ENCODE measurements at regions not wholly inside any gene's neighbourhood (a gene's known extent, or its start where the extent isn't known, plus 50 kb on each side); places are given as distances from the start of the nearest gene placed in this dataset.

DNA sequence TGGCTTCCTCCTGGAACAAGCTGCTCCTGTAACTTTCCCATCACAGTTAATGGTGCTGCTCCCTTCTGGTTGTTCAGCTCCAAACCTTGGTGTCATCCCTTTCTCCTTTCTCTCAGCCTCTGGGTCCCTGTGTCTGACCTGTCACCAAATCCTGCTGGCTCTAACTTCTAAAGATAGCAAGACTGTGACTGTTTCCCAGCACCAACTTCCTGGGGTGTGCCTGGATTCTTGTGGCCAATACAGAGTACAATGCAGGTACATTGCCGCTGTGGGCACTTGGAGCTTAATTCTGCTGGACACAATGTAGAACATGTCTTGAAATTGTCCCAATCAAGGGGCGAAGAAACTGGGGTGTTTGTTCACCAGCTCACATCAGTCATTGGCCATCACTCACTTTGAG lies 156.7 kb upstream of the CSF3R start:
- DNase-seq = no peak

DNA sequence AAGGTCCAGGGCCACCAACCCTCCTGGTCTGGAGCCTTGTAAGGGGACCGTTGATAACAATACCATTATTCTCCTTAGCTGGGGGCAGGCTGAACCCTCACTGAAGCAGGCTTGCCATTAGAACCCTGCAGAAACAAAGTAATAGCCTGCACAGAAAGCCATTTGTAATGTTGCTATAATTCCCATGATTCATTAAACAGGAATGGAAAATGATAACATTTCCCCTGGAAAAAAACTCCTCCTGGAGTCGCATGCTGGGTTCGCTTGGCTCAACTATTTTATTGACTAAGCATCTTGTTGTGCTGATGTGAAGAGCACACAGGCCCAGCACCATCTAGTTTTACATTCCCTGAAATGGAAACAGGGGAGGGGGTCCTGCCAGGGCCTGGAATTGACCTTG lies 155.6 kb upstream of the CSF3R start:
- no peak for DNase-seq

DNA sequence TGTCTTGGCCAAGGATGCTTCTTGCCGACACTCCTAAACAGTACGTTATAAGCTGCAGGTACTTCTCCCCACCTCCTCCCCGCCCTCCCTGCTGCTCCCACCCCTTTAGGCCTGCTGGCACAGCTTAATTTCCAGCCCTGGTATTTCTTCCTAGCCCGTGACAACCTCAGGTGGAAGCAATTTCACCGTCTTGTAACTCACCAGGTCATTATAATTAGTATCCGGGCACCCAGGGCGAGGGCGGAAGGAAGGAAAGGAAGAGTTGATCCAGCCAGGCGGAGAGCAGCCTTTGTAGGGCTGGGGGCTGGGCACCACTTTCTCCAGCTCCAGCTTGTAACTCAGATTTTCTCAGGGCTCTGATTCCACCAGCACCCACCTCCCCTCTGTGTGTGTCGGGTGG lies 153.5 kb upstream of the CSF3R start:
- DNase-seq = no peak

DNA sequence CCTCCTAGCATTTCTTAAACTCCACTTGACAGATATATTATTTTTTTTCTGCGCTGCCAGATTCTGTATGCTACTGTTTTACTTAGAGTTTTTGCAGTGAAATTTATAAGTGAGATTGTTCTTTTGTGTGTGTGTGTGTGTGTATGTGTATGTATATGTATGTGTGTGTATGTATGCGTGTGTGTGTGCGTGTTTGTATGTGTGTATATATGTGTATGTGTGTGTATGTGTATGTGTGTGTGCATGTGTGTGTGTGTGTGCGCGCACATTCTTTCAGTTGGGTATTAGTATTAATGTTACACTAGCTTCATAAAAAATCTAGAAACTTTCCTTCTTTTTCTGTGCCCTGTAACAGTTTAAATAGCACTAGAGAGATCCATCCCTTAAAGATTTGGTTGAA lies 152.6 kb upstream of the CSF3R start:
- DNase-seq = no peak

DNA sequence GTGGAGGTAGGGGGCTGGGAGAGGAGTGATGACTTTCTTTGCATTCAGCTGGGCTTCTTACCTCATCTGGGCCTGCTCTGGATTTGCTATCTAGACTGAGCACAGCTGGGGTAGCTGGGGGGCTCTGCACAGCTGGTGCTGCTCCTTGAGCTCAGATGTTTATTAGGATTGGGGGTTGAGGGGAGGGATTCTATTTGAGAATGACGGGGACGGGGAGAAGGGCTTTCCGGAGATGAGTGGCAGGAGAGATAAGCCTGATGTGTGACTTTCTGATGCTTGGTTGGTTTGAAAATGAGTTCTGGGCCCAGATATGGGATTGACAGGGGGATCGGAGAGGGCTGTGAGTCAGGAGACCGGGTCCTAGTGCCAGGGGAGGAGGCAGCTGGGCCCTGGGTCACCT lies 146.1 kb upstream of the CSF3R start:
- DNase-seq = no peak

DNA sequence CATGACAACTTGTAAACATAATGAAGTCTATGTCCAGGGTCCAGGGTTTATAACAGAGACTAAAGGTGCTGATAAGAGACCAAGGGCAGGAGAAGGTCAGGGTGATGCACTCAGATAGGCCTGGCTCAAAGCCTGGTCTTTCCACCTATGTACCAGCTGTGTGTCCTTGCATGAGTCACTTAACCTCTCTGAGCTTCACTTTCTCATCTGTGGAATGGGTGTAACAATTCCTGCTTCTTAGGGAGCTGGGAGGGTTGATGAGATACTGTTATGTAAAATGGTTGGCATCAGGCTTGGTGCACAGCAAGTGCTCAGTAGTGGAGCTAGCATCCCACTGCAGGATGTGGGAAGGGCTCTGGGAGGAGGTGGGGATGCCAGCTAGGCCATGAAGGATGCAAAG lies 143.7 kb upstream of the CSF3R start:
- no peak for DNase-seq

DNA sequence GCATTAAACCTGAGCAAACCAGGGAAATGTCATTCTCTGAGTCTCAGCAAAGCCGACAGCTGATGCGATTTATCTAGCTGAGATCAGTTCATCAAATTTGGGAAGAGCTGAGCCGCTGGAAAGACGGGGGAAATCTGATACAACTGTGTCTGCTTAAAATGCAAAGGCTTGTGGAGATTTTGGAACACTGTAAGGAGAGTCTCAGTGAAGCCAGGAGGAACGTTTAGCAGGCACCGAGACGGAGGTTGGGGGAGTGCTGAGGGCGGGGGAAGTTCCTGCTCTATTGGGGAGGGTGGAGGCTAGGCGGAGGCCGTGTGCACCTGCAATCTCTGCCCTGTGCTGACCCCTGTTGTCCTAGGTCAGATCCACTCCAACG lies 143.2 kb upstream of the CSF3R start:
- DNase-seq = no peak

DNA sequence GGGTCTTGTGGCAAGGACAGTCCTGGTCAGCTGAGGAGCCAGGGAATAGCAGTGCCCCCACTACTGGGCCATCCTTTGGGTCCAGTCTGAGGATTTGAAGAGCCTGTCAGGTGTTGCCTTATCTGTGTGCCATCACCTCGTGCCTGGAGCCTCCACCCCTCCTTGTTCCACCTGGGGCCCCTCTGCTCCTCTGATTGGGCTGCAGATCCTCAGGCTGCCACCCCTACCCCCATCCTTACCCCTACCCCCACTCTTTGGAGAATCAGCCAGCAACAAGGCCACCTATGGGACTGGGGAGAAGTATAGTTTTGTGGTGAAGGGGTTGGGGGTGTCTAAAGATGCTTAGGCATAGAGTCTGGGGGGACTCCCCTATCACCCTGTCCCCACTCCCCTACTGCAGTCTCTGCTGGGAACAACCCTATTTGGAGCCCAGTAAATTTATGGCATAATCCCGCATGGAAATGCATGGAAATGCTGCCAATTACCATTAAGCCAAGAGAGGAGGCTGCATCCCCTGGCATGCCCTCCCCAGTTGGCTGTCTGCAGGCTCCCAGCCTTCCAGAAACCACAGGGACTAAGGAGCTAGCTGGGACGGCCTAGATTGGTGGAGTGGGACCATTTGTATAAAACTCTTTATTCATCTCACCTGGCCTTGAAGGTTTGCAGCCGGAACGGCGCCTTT lies 142.7 kb upstream of the CSF3R start:
- no peak for DNase-seq

DNA sequence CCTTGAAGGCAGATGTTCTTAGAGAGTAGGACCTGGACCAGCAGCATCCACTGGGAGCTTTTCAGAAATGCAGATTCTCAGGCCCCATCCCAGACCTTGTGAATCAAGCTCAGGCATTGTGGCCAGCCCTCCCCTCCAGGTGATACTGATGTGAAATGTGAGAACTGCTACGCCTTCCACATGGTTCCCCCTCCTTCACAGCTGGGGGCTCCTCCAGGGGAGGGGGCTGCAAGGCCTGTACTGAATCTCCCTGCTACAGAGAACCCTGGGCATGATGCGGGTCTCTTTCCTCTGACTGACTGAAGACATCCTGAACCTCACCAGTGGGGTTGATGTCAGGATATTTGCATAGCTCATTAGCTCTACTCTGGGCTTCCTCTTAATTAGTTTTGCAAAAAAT lies 141.8 kb upstream of the CSF3R start:
- no peak for DNase-seq

DNA sequence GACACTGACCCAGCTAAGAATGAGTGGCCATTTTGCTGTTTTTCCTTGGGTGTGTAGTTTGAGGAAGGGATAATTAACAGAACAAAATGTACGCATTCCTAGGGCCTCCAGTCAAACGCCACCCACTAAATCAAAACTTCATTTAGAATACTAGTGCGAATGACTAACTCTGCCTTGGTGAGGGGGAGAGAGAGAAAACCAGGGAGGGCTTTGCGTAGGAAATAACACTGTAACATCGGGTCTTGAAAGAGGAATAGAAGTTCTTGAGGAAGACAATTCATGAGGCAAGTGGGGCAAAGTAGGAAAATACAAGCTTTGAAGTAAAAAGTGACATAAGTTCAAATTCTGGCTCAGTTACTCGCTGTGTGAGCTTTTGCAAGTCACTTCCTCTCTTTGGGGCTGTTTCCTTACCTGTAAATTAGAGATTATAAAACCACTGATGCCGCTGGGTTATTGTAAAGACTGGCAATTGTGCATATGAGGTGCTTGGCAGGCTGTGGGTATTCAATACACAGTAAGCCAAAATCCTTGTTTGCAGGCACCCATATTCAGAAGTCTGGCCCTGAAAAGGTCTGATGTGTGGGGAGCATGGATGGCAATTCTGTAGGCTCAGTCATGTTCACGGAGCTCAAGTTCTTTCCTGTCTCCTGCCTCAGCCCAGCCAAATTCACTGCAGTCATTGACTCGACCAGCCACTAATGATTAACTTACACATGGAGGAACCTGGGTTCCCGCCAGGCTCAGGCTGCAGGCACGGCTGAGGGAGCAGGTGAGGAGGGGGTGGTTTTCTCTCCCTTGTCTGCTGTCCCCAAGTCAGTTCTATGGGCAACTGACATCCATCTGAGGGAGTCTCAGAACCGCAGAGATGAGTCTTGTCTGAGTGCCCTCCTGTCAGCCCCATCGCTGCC lies 140.3 kb upstream of the CSF3R start:
- DNase-seq = no peak

DNA sequence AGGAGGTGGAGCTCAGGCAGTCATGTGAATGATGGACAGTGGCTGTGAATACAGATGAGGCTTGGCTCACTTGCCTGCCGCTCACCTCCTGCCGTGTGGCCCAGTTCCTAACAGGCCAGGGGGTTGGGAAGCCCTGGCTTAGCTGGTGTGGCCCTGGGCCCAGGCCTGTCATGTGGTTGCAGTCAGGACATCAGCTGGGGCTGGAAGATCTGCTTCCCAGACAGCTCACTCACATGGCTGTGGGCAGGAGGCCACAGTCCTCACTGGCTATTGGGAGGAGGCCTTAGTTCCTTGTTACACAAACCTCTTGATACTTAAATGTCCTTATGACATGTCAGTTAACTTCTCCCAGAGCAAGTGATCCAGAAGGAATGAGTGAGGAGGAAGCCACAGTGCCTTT lies 138.8 kb upstream of the CSF3R start:
- DNase-seq = no peak

DNA sequence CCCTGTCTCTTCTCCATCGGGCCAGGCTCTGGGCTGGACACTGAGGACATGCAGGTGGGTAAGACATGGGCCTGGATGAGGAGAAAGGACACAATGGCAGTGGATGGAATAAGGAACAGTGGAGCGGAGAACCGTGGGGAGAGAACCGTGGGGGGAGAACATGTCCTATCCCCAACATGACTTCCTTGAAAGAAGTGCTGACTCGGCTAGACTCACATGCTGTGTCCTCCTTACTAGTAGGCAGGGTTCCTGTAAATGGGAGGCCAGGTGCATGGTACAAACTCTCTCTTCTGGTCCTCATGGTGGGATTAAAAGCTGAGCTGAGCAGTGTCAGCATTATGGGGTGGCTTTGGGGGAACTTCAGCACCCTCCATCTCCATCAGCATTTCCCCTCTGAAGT lies 137.4 kb upstream of the CSF3R start:
- no peak for DNase-seq

DNA sequence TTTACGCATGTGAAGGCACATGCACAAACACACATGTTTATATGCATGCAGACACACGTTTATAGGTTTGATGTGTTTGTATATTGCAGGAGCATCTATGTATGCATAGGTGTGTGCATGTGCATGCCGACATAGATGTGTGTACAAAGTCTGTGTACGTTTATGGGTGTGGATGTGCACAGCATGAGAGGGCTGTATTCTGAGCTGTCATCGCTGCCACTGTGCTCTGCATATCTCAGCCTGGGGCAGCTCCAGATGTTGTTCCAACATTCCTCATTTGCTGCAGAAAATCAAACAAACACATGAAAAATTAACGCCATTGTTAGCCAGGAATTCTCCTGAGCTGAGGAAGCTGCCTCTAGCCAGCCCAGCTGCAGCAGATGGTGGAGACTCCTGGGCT lies 132.3 kb upstream of the CSF3R start:
- DNase-seq = no peak

DNA sequence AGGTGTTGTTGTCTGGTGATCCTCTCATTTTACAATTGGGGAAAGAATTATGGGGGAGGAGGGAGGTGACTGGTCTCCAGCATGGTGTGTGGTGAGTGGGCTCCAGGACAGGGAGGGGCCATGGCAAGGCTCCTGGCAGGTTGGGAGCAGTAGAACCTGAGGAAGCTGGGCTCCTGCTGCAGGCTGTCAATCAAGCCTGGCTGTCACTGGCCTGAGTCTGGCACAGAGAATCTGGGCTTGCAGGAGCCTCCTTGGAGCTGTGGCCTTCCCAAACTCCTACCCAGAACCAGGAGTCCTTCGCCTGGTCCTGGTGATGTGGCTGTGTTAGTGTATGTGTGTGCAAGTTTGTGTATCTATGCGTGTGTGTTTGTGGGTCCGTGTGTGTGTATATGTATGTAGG lies 131.9 kb upstream of the CSF3R start:
- no peak for DNase-seq

DNA sequence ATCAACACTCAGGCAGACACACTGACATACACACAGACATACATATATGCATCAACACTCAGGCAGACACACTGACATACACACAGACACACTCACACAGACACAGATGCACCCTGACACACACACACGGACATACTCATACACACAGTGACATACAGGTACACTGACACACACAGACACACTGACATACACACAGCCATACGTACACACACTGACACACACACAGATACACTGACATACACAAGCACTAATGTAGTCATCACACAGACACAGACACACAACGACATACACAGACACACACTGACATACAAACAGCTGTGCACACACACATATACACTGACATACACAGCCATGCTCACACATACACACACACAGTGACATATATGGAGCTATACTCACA lies 131.0 kb upstream of the CSF3R start:
- DNase-seq = no peak

DNA sequence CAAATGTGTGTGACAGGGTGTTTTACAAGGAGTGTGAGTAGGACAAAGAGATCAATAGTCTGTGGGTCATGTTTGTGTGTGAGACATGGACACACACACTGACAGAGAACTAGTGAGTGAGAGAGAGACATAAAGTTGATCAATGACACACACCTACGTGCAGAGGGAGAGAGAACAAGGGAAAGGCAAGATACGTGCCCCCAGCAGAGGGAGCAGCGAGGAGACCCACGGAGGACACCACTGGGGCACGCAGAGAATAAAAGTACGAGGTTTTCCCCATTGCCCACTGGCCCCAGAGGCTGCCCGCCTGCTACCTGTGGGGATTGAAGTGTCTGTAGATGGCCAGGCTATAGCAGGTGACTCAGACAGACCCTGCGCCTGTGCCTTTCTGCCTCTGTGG lies 130.2 kb upstream of the CSF3R start:
- DNase-seq = no peak

DNA sequence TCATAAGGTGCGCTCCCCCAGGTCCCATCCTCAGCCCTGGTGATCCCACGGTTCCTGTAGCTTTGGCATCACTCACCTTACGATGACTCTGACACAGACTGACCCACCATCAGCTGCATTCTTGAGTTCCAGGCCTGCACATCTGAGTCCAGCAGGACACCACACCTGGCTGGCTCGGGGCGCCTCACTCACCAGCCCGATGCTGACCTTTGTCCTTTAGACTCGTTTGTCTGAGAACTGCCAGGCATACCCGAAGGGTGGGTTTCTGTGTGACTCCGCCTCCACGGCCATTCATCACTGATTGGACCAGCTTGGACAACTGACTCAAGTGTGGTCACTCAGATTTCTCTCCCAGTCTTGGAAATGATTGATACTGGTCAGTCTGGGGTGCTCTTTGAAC lies 129.4 kb upstream of the CSF3R start:
- DNase-seq = no peak

DNA sequence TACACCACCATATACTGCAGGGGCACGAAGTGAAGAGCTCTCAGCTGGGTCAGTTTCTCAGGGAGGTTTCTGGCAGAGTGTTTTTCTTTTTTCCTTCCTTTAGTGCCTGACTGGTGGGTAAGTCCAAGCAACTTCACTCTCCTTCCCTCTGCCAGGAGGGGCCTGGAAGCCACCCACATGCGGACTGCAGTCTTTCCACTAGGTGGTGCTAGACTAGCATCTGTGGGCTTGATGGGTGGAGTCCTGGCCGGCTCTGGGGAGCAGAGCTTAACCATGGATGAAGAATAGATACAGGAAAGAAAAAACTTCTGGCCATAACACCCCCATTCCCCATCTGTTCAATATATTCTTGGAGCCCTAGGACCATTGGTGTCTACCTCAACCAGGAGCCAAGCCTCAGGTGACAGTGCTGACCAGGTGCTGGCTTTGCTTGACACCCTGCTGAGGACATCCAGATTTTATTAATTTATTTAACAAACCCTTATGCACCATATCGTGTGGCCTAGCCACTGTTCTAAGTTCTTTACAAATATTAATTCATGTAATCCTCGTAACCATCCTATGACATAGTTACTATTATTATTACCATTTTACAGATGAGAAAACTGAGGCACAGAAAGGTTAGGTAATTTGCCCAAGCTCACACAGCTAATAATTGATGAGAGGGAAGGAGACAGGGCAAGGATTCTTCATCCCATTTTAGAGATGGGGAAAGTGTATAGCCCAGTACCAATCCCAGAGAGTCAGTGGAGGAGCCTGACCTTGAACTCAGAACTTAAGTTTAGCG lies 126.7 kb upstream of the CSF3R start:
- peak; percentile 68 for DNase-seq

DNA sequence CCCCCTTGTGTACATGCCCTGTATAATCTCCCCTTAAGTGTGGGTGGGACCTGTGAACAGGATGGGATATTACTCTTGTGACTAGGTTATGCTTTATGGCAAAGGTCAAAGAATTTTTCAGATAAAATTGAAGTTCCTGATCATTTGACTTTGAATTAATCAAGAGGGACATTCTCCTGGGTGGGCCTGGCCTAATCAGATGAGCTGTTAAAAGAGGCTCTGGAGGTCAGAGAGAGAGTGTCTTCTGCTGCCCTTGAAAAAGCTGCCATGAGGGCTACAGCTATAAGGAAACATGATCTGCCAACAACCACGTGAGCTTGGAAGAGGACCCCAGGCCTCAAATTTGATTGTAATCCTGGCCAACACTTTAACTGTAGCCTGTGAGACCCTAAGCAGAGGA lies 125.6 kb upstream of the CSF3R start:
- DNase-seq = no peak

DNA sequence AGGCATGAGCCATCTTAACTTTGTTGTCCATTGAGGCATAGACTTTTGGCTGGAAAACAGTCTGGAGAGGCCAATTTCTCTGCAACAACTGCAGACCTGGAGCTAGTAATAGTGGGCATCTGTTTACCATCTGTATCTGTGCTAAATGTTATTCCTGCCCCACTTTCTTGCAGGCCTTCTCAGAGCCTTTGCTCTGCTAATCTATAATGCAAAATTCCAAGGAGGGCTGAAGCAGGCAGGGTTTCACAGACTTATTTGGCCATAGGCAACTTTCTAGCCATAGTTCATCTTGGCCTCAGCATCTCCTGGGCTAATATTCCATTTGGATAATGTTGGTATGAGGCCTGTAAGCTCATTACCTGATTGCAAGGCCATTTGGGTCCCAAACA lies 124.5 kb upstream of the CSF3R start:
- DNase-seq = no peak

DNA sequence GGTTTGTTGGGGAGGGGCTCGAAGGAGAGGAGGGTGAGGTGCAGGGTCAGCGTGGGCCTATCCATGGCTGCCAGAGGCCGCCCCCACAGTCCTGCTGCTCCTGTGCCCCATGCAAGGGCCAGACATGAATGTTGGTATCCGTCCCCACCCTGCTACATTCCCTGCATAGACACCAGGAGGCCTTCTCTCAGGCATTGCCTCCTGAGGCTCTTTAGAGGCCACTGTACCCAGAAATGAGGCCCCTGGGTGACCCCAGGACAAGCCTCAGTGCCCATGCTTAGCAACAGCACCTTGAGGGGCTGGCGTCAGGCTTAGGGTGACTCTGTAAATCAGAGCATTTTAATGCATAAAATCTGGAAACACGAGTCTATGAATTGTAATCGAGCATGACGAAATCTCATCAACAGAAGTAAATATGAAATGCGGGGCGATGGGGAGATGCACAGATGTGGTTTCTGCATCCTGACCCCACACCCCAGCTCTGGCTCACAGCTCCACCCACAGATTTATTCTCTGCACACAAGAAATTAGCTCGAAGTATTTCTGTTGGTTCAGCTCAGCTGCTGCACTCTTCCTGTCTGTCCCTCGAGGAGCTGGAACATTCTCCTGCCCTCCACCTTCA lies 124.0 kb upstream of the CSF3R start:
- no peak for DNase-seq

DNA sequence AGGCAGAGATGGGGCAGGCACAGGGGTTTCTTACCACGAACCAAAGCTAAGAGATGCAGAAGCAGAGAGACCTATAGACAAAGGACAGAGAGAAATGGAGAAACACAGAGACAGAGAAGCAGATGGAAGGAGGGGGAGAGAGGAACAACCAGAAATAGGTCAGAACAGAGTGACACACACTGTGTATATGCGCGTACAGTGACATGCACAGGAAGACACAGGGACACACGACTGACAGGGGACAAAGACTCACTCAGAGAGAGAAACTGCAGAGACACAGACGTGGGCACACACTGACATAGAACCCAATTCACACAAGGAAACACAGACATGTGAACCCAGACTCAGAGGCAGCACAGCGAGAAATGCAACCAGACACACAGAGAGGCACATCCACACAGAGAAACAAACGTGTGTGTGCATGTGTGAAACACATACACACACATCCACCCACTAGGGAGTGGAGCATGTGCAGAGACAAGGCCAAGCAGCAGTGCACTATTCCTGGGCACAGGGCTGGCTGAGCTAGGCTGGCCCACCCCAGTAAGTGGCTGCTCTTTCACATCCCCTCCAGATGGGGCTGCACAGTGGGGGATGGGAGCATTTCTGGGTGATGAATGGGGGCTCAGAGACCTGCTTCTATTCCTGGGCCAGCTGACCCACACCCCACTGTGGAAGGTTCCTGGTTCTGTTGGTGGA lies 123.4 kb upstream of the CSF3R start:
- DNase-seq = no peak

DNA sequence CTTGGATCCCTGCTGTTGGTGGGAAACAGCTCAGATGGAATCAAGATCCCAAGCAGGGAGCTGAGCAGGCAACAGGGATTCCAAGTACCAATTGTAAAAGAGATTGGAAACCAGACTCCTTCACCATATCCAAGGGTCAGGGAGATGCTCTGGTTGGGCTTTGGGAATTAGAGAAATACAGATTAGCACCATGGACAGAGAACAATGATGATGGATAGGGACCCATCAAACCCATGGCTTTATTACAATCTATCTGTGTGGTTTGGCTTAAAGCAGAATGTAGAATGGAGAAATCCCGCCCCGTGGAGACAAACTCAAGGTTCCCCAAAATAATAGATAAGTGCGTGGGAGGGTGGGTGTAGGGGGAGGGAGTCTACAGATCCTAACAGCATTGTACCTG lies 120.7 kb upstream of the CSF3R start:
- DNase-seq = no peak
